Erythroblast (primary cell): ENCODE measurements at regions not wholly inside any gene's neighbourhood (a gene's known extent, or its start where the extent isn't known, plus 50 kb on each side); places are given as distances from the start of the nearest gene placed in this dataset.

Experiments used
- GATA1 ChIP-seq: IDR thresholded peaks from 2 replicates; pipeline ENCODE4 v1.6.1; 2011; ENCODE audit warnings: low read depth, mild to moderate bottlenecking, control low read depth, low read length, moderate library complexity
- POLR2A ChIP-seq: IDR thresholded peaks from 2 replicates; pipeline ENCODE4 v1.6.1; 2011; ENCODE audit warnings: mild to moderate bottlenecking, low read length

GRCh38 chr17:31605761-31606160, 214.3 kb downstream of the RAB11FIP4 start:
- no peak for TF ChIP-seq POLR2A
- no peak for TF ChIP-seq GATA1
